ENCODE measurements at regions not wholly inside any gene's neighbourhood (a gene's known extent, or its start where the extent isn't known, plus 50 kb on each side); places are given as distances from the start of the nearest gene placed in this dataset.

GRCh38 chr4:56128213-56128612 lies 179.5 kb downstream of the CEP135 start:
- no peak for TF ChIP-seq CTCF (IDR thresholded peaks at IDR 0.05; ENCODE audit: insufficient read depth, low read length, poor library complexity, severe bottlenecking)
- TF ChIP-seq EZH2phosphoT487 (conservative IDR thresholded peaks at IDR 0.05; ENCODE audit: low read length): no peak
